KMS-11 (cell line): ENCODE measurements at regions not wholly inside any gene's neighbourhood (a gene's known extent, or its start where the extent isn't known, plus 50 kb on each side); places are given as distances from the start of the nearest gene placed in this dataset.

Experiments used
- H2AFZ ChIP-seq: fragments of 200-600 bp; sonication (generic); 2 replicates; pipeline ENCODE4 v1.6.1; 2016; ENCODE audit warnings: antibody characterized with exemption, mixed run types, low read depth
- H3K27ac ChIP-seq: fragments of 200-600 bp; sonication (generic); 2 replicates; pipeline ENCODE4 v1.6.1; 2016; ENCODE audit warnings: mild to moderate bottlenecking, mixed run types
- H3K27me3 ChIP-seq: fragments of 200-600 bp; sonication (generic); 2 replicates; pipeline ENCODE4 v1.6.1; 2017; ENCODE audit warnings: mild to moderate bottlenecking, low read depth, mixed run types, moderate library complexity; ENCODE audit not compliant: insufficient read depth
- H3K36me3 ChIP-seq: fragments of 200-600 bp; sonication (generic); 2 replicates; pipeline ENCODE4 v1.6.1; 2017; ENCODE audit warnings: mild to moderate bottlenecking, mixed run types; ENCODE audit not compliant: insufficient read depth
- H3K4me1 ChIP-seq: fragments of 200-600 bp; sonication (generic); 2 replicates; pipeline ENCODE4 v1.6.1; 2016; ENCODE audit warnings: mild to moderate bottlenecking, low read depth, mixed run types; ENCODE audit not compliant: poor library complexity, severe bottlenecking
- H3K4me2 ChIP-seq: fragments of 200-600 bp; sonication (generic); 2 replicates; pipeline ENCODE4 v1.7.0; 2016; ENCODE audit warnings: mild to moderate bottlenecking, mixed run types
- H3K4me3 ChIP-seq: fragments of 200-600 bp; sonication (generic); IDR thresholded peaks from 2 replicates; pipeline ENCODE4 v1.6.1; 2017; ENCODE audit warnings: low read depth, low read length, mixed read lengths; ENCODE audit not compliant: insufficient read depth
- H3K79me2 ChIP-seq: fragments of 200-600 bp; sonication (generic); 2 replicates; pipeline ENCODE4 v1.6.1; 2016; ENCODE audit warnings: low read depth, mixed run types; ENCODE audit not compliant: insufficient read depth
- H3K9ac ChIP-seq: fragments of 200-600 bp; sonication (generic); 2 replicates; pipeline ENCODE4 v1.6.1; 2016; ENCODE audit warnings: mild to moderate bottlenecking, mixed run types
- H4K20me1 ChIP-seq: fragments of 200-600 bp; sonication (generic); 2 replicates; pipeline ENCODE4 v1.6.1; 2016; ENCODE audit warnings: mild to moderate bottlenecking, mixed run types; ENCODE audit not compliant: insufficient read depth
- TF ChIP-seq, protein P1 (sequence below): fragments of 200-600 bp; sonication (generic); conservative IDR thresholded peaks from 2 replicates; pipeline ENCODE4 v1.6.1; 2017; ENCODE audit warnings: low read depth, mild to moderate bottlenecking, antibody characterized with exemption, low read length, moderate library complexity, mixed read lengths

DNA sequence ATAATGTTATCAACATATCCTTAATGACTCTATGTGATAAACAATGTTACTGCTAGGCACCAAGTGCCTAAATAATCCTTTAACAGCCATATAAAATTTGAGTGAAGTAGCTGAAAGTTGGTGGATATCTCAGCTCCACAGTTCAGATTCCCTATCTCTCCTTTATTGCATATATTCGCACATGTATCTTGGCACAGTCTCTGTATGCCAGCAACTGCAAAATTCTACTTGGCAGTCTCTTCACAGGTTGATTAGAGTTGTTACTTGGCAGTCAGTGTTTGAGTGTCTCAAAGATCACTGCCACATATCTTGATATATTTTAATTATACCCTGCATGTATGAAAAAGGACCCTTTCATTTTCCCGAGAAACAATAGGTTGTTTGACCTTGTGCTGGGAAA is 879.3 kb downstream of the OLFM4 start:
- TF ChIP-seq, protein P1, sequence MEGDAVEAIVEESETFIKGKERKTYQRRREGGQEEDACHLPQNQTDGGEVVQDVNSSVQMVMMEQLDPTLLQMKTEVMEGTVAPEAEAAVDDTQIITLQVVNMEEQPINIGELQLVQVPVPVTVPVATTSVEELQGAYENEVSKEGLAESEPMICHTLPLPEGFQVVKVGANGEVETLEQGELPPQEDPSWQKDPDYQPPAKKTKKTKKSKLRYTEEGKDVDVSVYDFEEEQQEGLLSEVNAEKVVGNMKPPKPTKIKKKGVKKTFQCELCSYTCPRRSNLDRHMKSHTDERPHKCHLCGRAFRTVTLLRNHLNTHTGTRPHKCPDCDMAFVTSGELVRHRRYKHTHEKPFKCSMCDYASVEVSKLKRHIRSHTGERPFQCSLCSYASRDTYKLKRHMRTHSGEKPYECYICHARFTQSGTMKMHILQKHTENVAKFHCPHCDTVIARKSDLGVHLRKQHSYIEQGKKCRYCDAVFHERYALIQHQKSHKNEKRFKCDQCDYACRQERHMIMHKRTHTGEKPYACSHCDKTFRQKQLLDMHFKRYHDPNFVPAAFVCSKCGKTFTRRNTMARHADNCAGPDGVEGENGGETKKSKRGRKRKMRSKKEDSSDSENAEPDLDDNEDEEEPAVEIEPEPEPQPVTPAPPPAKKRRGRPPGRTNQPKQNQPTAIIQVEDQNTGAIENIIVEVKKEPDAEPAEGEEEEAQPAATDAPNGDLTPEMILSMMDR = no peak
- no peak overlapping the region for H2AFZ ChIP-seq
- H3K9ac ChIP-seq = no peak overlapping the region
- no peaks in the 10 kb centered on the region for H4K20me1 ChIP-seq
- H3K4me2 ChIP-seq = no peak overlapping the region
- no peaks in the 10 kb centered on the region for H3K36me3 ChIP-seq
- no peaks in the 10 kb centered on the region for H3K79me2 ChIP-seq
- H3K4me3 ChIP-seq = no peak overlapping the region
- no peak overlapping the region for H3K27ac ChIP-seq
- no peaks in the 10 kb centered on the region for H3K4me1 ChIP-seq
- no peaks in the 10 kb centered on the region for H3K27me3 ChIP-seq

DNA sequence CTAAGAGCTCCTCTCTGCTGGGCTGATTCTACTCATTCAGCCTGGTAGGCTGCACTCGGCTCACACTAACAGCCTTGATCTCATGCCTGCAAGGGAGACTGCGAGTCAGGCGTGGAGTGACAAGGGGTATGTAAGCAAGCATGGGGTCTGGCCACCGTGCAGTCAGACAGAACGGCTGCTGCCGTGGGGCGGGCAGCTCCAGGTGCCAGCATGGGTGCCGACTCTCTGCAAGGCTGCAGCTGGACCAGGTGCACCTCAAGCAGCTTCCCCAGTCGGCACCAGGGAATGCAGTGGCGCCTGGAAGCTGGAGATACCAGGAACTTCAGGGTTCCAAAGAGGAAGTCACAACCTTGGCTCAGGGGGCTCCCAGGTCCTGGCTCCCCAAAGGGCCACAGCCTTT is 892.3 kb downstream of the OLFM4 start:
- no peak overlapping the region for H3K9ac ChIP-seq
- no peaks in the 10 kb centered on the region for H3K27me3 ChIP-seq
- no peaks in the 10 kb centered on the region for H3K36me3 ChIP-seq
- H3K4me3 ChIP-seq = no peak overlapping the region
- H3K79me2 ChIP-seq = no peaks in the 10 kb centered on the region
- H3K27ac ChIP-seq = no peak overlapping the region
- H3K4me1 ChIP-seq = no peaks in the 10 kb centered on the region
- TF ChIP-seq, protein P1 = no peak
- no peak overlapping the region for H3K4me2 ChIP-seq
- no peak overlapping the region for H2AFZ ChIP-seq
- no peaks in the 10 kb centered on the region for H4K20me1 ChIP-seq

GRCh38 chr13:53921473-53921872 is 892.9 kb downstream of the OLFM4 start:
- Histone ChIP-seq H3K36me3 (no peaks in the 10 kb centered on the region), H2AFZ (no peak overlapping the region), H3K4me1 (no peaks in the 10 kb centered on the region), H3K79me2 (no peaks in the 10 kb centered on the region), H3K4me3 (no peak overlapping the region), H3K27ac (no peak overlapping the region), H3K9ac (no peak overlapping the region), H3K4me2 (no peak overlapping the region), H4K20me1 (no peaks in the 10 kb centered on the region), H3K27me3 (no peaks in the 10 kb centered on the region)
- TF ChIP-seq, protein P1 = no peak

DNA sequence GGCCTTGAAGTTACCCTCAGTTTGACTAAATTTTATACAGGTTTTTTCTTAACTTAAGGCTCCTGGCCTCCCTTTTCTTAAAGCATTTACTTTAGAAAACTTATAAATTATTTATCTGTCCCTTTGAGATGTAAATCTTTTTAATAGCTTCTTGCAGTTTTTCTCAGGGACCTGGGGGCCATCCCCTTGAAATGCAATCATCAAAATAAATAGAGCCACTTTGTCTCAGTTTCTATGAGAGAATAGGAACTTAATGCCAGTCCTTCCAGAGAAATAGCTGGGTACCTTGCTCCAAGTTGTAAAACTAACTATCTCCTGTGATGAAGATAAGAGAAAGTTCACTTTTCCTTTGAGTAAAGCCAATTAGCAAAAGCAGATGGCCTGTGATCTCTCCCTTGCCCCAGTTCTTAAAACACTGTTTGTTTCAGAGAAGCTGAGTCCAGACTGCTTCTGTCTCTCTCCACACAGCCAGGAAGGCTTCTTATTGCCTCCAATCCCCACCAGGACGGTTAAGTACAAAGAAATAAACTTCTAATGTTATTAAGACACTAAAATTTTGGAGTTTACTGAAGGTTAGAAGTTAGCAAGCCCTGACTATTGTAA is 913.1 kb downstream of the OLFM4 start:
- Histone ChIP-seq H3K9ac (no peak overlapping the region), H3K27me3 (no peaks in the 10 kb centered on the region), H3K27ac (no peak overlapping the region), H2AFZ (no peak overlapping the region), H3K36me3 (no peaks in the 10 kb centered on the region), H3K4me1 (no peaks in the 10 kb centered on the region), H3K79me2 (no peaks in the 10 kb centered on the region), H3K4me2 (no peak overlapping the region), H4K20me1 (no peaks in the 10 kb centered on the region), H3K4me3 (no peak overlapping the region)
- TF ChIP-seq, protein P1 = no peak
